H1 (cell line): ENCODE measurements at regions not wholly inside any gene's neighbourhood (a gene's known extent, or its start where the extent isn't known, plus 50 kb on each side); places are given as distances from the start of the nearest gene placed in this dataset.

Experiments used
- CTCF ChIP-seq, 3 experiments: IDR thresholded peaks; 1 replicate in 2 of 3; 2 replicates in 1 of 3; pipeline versions ENCODE4 v1.5.1 to v1.6.1; 2011; ENCODE audit warnings: low read length in 3 of 3, mild to moderate bottlenecking in 3 of 3, inconsistent platforms in 2 of 3, low read depth in 1 of 3, moderate library complexity in 1 of 3; ENCODE audit not compliant: insufficient read depth in 1 of 3; ENCODE audit errors: control extremely low read depth in 1 of 3
- RAD21 ChIP-seq, 2 experiments: IDR thresholded peaks in 1 of 2; conservative IDR thresholded peaks in 1 of 2; 2 replicates each; pipeline ENCODE4 v1.6.1; 2011; ENCODE audit warnings: low read depth in 2 of 2, low read length in 2 of 2, improper control_type of control experiment in 1 of 2, inconsistent platforms in 1 of 2, mild to moderate bottlenecking in 1 of 2, moderate library complexity in 1 of 2
- SIX5 ChIP-seq: IDR thresholded peaks from 2 replicates; pipeline ENCODE4 v1.6.1; 2011; ENCODE audit warnings: mild to moderate bottlenecking, low read depth, low read length
- SP2 ChIP-seq: IDR thresholded peaks from 2 replicates; pipeline ENCODE4 v1.6.1; 2012; ENCODE audit warnings: mild to moderate bottlenecking, low read length, inconsistent platforms
- YY1 ChIP-seq: IDR thresholded peaks from 2 replicates; pipeline ENCODE4 v1.6.1; 2011; ENCODE audit warnings: low read depth, mild to moderate bottlenecking, low read length

DNA sequence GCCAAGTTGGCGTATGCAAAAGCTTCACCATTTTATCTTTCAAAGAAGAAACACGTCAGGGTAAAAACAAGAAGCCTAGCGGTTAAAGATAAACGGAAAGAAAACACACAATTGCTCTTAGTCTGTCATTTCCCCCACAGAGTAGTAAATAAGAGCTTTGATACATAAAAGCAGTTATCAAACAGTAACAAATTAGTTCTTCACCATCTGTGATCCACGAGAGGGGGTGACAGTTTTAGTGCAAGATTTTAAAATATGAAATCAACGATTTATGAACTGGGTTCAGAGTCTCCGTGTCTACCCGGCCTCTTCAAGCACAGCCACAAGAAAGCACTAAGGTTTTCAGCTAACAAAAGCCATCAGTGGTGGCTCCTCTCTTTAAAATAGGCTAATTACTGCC lies 703.9 kb upstream of the ID2 start:
- TF ChIP-seq RAD21 (IDR thresholded peaks at IDR 0.05 in 1 of 2, conservative IDR thresholded peaks at IDR 0.05 in 1 of 2; ENCODE audit: low read depth in 2 of 2, low read length in 2 of 2): no peak
- TF ChIP-seq SIX5: no peak
- no peak for TF ChIP-seq SP2
- no peak for TF ChIP-seq CTCF (IDR thresholded peaks at IDR 0.05; ENCODE audit: control extremely low read depth in 1 of 3, insufficient read depth in 1 of 3, low read depth in 1 of 3, low read length in 3 of 3)
- TF ChIP-seq YY1: no peak
